ENCODE measurements at regions not wholly inside any gene's neighbourhood (a gene's known extent, or its start where the extent isn't known, plus 50 kb on each side); places are given as distances from the start of the nearest gene placed in this dataset.

DNA sequence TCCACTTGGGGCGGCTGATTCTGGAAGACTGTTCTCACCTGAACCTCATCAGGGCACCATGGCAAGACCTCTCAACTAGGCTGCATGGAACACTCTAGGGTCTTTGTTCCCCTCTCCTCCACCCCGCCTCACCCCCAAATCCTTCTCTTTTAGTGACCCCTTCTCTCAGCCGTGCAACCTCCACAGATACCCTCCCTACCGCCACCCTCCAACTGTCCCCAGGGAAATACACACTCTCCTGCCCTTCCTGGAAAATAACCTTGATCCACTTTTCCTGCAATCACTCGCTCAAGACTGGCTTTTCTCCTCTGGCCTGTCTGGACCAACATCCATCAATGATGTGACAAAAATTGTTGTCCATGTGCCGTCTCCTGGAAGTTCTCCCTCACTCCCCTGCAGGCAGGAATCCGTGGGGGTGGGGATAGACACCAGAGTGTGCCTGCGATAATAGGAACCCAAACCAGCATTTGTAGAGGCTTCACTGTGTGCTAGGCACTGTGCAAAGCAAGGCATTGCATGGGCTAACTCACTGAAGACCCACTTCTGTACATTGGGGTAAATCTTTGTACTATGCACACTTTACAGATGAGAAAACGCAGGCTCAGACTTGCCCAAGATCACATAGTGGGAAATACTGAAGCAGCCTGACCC lies 160.1 kb upstream of the UBE2E1 start:
- TF ChIP-seq POLR2A (IDR thresholded peaks at IDR 0.05; ENCODE audit: low read depth, low read length) (no peak), POLR2AphosphoS5 (IDR thresholded peaks at IDR 0.05; ENCODE audit: low read depth, low read length) (no peak)

Data from GM12892 (cell line).